ENCODE measurements at regions not wholly inside any gene's neighbourhood (a gene's known extent, or its start where the extent isn't known, plus 50 kb on each side); places are given as distances from the start of the nearest gene placed in this dataset.
"Not testable (repeated sequence)": the region's sequence is repeated elsewhere in the genome, so short reads cannot be mapped to it uniquely, and the experiment has no call there.

- no peak for TF ChIP-seq POLR2A (IDR thresholded peaks at IDR 0.05)
- no peak for TF ChIP-seq CTCF (IDR thresholded peaks at IDR 0.05)
- DNase-seq (no peak), ATAC-seq (no peak)
- Histone ChIP-seq H3K36me3 (replicated peaks in 1 of 2; ENCODE audit: insufficient read depth in 1 of 2, low read depth in 2 of 2) (no peaks in the 10 kb centered on the region), H3K4me1 (no peaks in the 10 kb centered on the region), H3K9me3 (no peaks in the 10 kb centered on the region), H3K4me3 (no peak overlapping the region), H3K27ac (no peak overlapping the region), H3K27me3 (no peaks in the 10 kb centered on the region)
- 45 to 67% methylated on average over 1 of the region's 1 CpG for WGBS, 2 donors
- intact Hi-C loops (cut with DNase I) = no loop called here
Observed at GRCh38 chrX:51151734-51152133, 180.9 kb upstream of the NUDT10 start.

GRCh38 chrX:51155157-51155556, 177.5 kb upstream of the NUDT10 start:
- DNase-seq (no peak), ATAC-seq (no peak)
- Histone ChIP-seq H3K36me3 (replicated peaks in 1 of 2; ENCODE audit: insufficient read depth in 1 of 2, low read depth in 2 of 2) (no peaks in the 10 kb centered on the region), H3K27me3 (no peaks in the 10 kb centered on the region), H3K4me1 (no peaks in the 10 kb centered on the region), H3K27ac (no peak overlapping the region), H3K4me3 (no peak overlapping the region), H3K9me3 (no peaks in the 10 kb centered on the region)
- TF ChIP-seq CTCF (IDR thresholded peaks at IDR 0.05) (no peak), POLR2A (IDR thresholded peaks at IDR 0.05) (no peak)
- intact Hi-C loops (cut with DNase I) = no loop called here
- 60 to 83% methylated on average over 1 of the region's 1 CpG for WGBS, 2 donors

- TF ChIP-seq POLR2A (IDR thresholded peaks at IDR 0.05) = no peak
- TF ChIP-seq CTCF (IDR thresholded peaks at IDR 0.05) = no peak
- intact Hi-C loops (cut with DNase I) = no loop called here
- H3K9me3 ChIP-seq = no peaks in the 10 kb centered on the region
Observed at GRCh38 chrX:51155566-51155965, 177.1 kb upstream of the NUDT10 start.

GRCh38 chrX:51158231-51158630, 174.4 kb upstream of the NUDT10 start:
- ATAC-seq = no peak

More at GRCh38 chrX:51155566-51155965, 177.1 kb upstream of the NUDT10 start:
- no peaks in the 10 kb centered on the region for H3K27me3 ChIP-seq
- H3K27ac ChIP-seq = no peak overlapping the region
- DNase-seq = no peak
- WGBS, 2 donors = 43 to 46% methylated on average over 3 to 4 of the region's 4 CpGs
- no peaks in the 10 kb centered on the region for H3K36me3 ChIP-seq (replicated peaks in 1 of 2; ENCODE audit: insufficient read depth in 1 of 2, low read depth in 2 of 2)
- H3K4me3 ChIP-seq = no peak overlapping the region
- ATAC-seq = no peak
- H3K4me1 ChIP-seq = no peaks in the 10 kb centered on the region

GRCh38 chrX:51159378-51159777, 173.2 kb upstream of the NUDT10 start:
- WGBS, 2 donors = 40 to 100% methylated on average over 1 of the region's 1 CpG
- H3K36me3 ChIP-seq (replicated peaks in 1 of 2; ENCODE audit: insufficient read depth in 1 of 2, low read depth in 2 of 2); DNase-seq; intact Hi-C loops (cut with DNase I); H3K4me3 ChIP-seq; H3K4me1 ChIP-seq; H3K27ac ChIP-seq; ATAC-seq; H3K27me3 ChIP-seq; H3K9me3 ChIP-seq: not testable (repeated sequence)

More at GRCh38 chrX:51158231-51158630, 174.4 kb upstream of the NUDT10 start:
- H3K4me1 ChIP-seq = no peaks in the 10 kb centered on the region
- whole genome bisulfite sequencing, 2 donors = 50% methylated on average over 1 of the region's 1 CpG
- TF ChIP-seq CTCF (IDR thresholded peaks at IDR 0.05) = no peak
- no peak for TF ChIP-seq POLR2A (IDR thresholded peaks at IDR 0.05)
- no peaks in the 10 kb centered on the region for H3K9me3 ChIP-seq
- no peak for DNase-seq
- no peak overlapping the region for H3K4me3 ChIP-seq
- intact Hi-C loops (cut with DNase I) = no loop called here
- H3K27me3 ChIP-seq = no peaks in the 10 kb centered on the region
- no peak overlapping the region for H3K27ac ChIP-seq
- no peaks in the 10 kb centered on the region for H3K36me3 ChIP-seq (replicated peaks in 1 of 2; ENCODE audit: insufficient read depth in 1 of 2, low read depth in 2 of 2)

Data from body of pancreas (tissue), 4 donors.